ENCODE measurements at regions not wholly inside any gene's neighbourhood (a gene's known extent, or its start where the extent isn't known, plus 50 kb on each side); places are given as distances from the start of the nearest gene placed in this dataset.

GRCh38 chr12:111216387-111217159 lies 152.3 kb downstream of the PHETA1 start:
- DNase-seq = no peak
- no peak for FAIRE-seq
- WGBS, 3 donors = 78 to 83% (median 82%) methylated on average over 13 of the region's 13 CpGs

GRCh38 chr12:111215881-111216280 lies 153.0 kb downstream of the PHETA1 start:
- H3K4me3 ChIP-seq (ENCODE audit: low read depth in 1 of 3, low read length in 3 of 3) = no peak overlapping the region
- H3K27me3 ChIP-seq (ENCODE audit: control insufficient read depth in 3 of 3, insufficient read depth in 3 of 3, low read length in 3 of 3) = peaks cover 0 to 3% (median 0%) of the 10 kb centered on the region in 3 donors
- no peak for FAIRE-seq
- DNase-seq = no peak
- H3K4me1 ChIP-seq (ENCODE audit: control insufficient read depth in 3 of 3, insufficient read depth in 2 of 3, low read depth in 1 of 3, low read length in 2 of 3) = no peaks in the 10 kb centered on the region
- no peaks in the 10 kb centered on the region for H3K36me3 ChIP-seq (ENCODE audit: control insufficient read depth in 3 of 3, insufficient read depth in 2 of 3, low read depth in 1 of 3, low read length in 3 of 3)
- H3K27ac ChIP-seq (ENCODE audit: low read depth in 1 of 3, low read length in 2 of 3) = no peak overlapping the region
- no peaks in the 10 kb centered on the region for H3K9me3 ChIP-seq (ENCODE audit: control insufficient read depth in 2 of 2, insufficient read depth in 1 of 2, low read depth in 1 of 2, low read length in 1 of 2)
- 83 to 89% (median 85%) methylated on average over 12 of the region's 12 CpGs for WGBS, 3 donors

More at GRCh38 chr12:111216387-111217159, 152.3 kb downstream of the PHETA1 start:
- H3K4me3 ChIP-seq (ENCODE audit: low read depth in 1 of 3, low read length in 3 of 3) = no peak overlapping the region
- H3K36me3 ChIP-seq (ENCODE audit: control insufficient read depth in 3 of 3, insufficient read depth in 2 of 3, low read depth in 1 of 3, low read length in 3 of 3) = no peaks in the 10 kb centered on the region
- no peak overlapping the region for H3K27ac ChIP-seq (ENCODE audit: low read depth in 1 of 3, low read length in 2 of 3)
- peaks cover 0 to 3% (median 0%) of the 10 kb centered on the region in 3 donors for H3K27me3 ChIP-seq (ENCODE audit: control insufficient read depth in 3 of 3, insufficient read depth in 3 of 3, low read length in 3 of 3)
- no peaks in the 10 kb centered on the region for H3K4me1 ChIP-seq (ENCODE audit: control insufficient read depth in 3 of 3, insufficient read depth in 2 of 3, low read depth in 1 of 3, low read length in 2 of 3)
- H3K9me3 ChIP-seq (ENCODE audit: control insufficient read depth in 2 of 2, insufficient read depth in 1 of 2, low read depth in 1 of 2, low read length in 1 of 2) = no peaks in the 10 kb centered on the region

GRCh38 chr12:111214401-111214800 lies 154.5 kb downstream of the PHETA1 start:
- FAIRE-seq = no peak
- H3K36me3 ChIP-seq (ENCODE audit: control insufficient read depth in 3 of 3, insufficient read depth in 2 of 3, low read depth in 1 of 3, low read length in 3 of 3) = no peaks in the 10 kb centered on the region

GRCh38 chr12:111213561-111213960 lies 155.3 kb downstream of the PHETA1 start:
- H3K9me3 ChIP-seq (ENCODE audit: control insufficient read depth in 2 of 2, insufficient read depth in 1 of 2, low read depth in 1 of 2, low read length in 1 of 2) = no peaks in the 10 kb centered on the region
- H3K4me1 ChIP-seq (ENCODE audit: control insufficient read depth in 3 of 3, insufficient read depth in 2 of 3, low read depth in 1 of 3, low read length in 2 of 3) = no peaks in the 10 kb centered on the region
- no peak overlapping the region for H3K4me3 ChIP-seq (ENCODE audit: low read depth in 1 of 3, low read length in 3 of 3)
- peaks cover 0 to 3% (median 0%) of the 10 kb centered on the region in 3 donors for H3K27me3 ChIP-seq (ENCODE audit: control insufficient read depth in 3 of 3, insufficient read depth in 3 of 3, low read length in 3 of 3)
- WGBS, 3 donors = 81 to 89% (median 87%) methylated on average over 5 of the region's 5 CpGs
- FAIRE-seq (no peak), DNase-seq (no peak)
- no peak overlapping the region for H3K27ac ChIP-seq (ENCODE audit: low read depth in 1 of 3, low read length in 2 of 3)
- no peaks in the 10 kb centered on the region for H3K36me3 ChIP-seq (ENCODE audit: control insufficient read depth in 3 of 3, insufficient read depth in 2 of 3, low read depth in 1 of 3, low read length in 3 of 3)

More at GRCh38 chr12:111214401-111214800, 154.5 kb downstream of the PHETA1 start:
- 70 to 80% (median 76%) methylated on average over 16 of the region's 16 CpGs for WGBS, 3 donors
- Histone ChIP-seq H3K4me3 (ENCODE audit: low read depth in 1 of 3, low read length in 3 of 3) (no peak overlapping the region), H3K27me3 (ENCODE audit: control insufficient read depth in 3 of 3, insufficient read depth in 3 of 3, low read length in 3 of 3) (peaks cover 0 to 3% (median 0%) of the 10 kb centered on the region in 3 donors), H3K9me3 (ENCODE audit: control insufficient read depth in 2 of 2, insufficient read depth in 1 of 2, low read depth in 1 of 2, low read length in 1 of 2) (no peaks in the 10 kb centered on the region), H3K27ac (ENCODE audit: low read depth in 1 of 3, low read length in 2 of 3) (no peak overlapping the region), H3K4me1 (ENCODE audit: control insufficient read depth in 3 of 3, insufficient read depth in 2 of 3, low read depth in 1 of 3, low read length in 2 of 3) (no peaks in the 10 kb centered on the region)
- DNase-seq = no peak

- Histone ChIP-seq H3K27me3 (ENCODE audit: control insufficient read depth in 3 of 3, insufficient read depth in 3 of 3, low read length in 3 of 3) (peaks cover 0 to 3% (median 0%) of the 10 kb centered on the region in 3 donors), H3K9me3 (ENCODE audit: control insufficient read depth in 2 of 2, insufficient read depth in 1 of 2, low read depth in 1 of 2, low read length in 1 of 2) (no peaks in the 10 kb centered on the region), H3K27ac (ENCODE audit: low read depth in 1 of 3, low read length in 2 of 3) (no peak overlapping the region), H3K36me3 (ENCODE audit: control insufficient read depth in 3 of 3, insufficient read depth in 2 of 3, low read depth in 1 of 3, low read length in 3 of 3) (no peaks in the 10 kb centered on the region), H3K4me3 (ENCODE audit: low read depth in 1 of 3, low read length in 3 of 3) (no peak overlapping the region), H3K4me1 (ENCODE audit: control insufficient read depth in 3 of 3, insufficient read depth in 2 of 3, low read depth in 1 of 3, low read length in 2 of 3) (no peaks in the 10 kb centered on the region)
- no peak for DNase-seq
- FAIRE-seq = no peak
- WGBS, 3 donors = 76 to 83% (median 80%) methylated on average over 12 of the region's 12 CpGs
These were observed 156.0 kb downstream of the PHETA1 start for GRCh38 chr12:111212814-111213456.

GRCh38 chr12:111211910-111212757 lies 156.8 kb downstream of the PHETA1 start:
- H3K27ac ChIP-seq (ENCODE audit: low read depth in 1 of 3, low read length in 2 of 3) = no peak overlapping the region
- H3K27me3 ChIP-seq (ENCODE audit: control insufficient read depth in 3 of 3, insufficient read depth in 3 of 3, low read length in 3 of 3) = peaks cover 0 to 3% (median 0%) of the 10 kb centered on the region in 3 donors
- no peak overlapping the region for H3K4me3 ChIP-seq (ENCODE audit: low read depth in 1 of 3, low read length in 3 of 3)
- 48 to 59% (median 50%) methylated on average over 7 of the region's 7 CpGs for WGBS, 3 donors
- H3K36me3 ChIP-seq (ENCODE audit: control insufficient read depth in 3 of 3, insufficient read depth in 2 of 3, low read depth in 1 of 3, low read length in 3 of 3) = no peaks in the 10 kb centered on the region
- no peaks in the 10 kb centered on the region for H3K9me3 ChIP-seq (ENCODE audit: control insufficient read depth in 2 of 2, insufficient read depth in 1 of 2, low read depth in 1 of 2, low read length in 1 of 2)
- no peaks in the 10 kb centered on the region for H3K4me1 ChIP-seq (ENCODE audit: control insufficient read depth in 3 of 3, insufficient read depth in 2 of 3, low read depth in 1 of 3, low read length in 2 of 3)
- FAIRE-seq = no peak
- no peak for DNase-seq

- no peak overlapping the region for H3K27ac ChIP-seq (ENCODE audit: low read depth in 1 of 3, low read length in 2 of 3)
- H3K4me1 ChIP-seq (ENCODE audit: control insufficient read depth in 3 of 3, insufficient read depth in 2 of 3, low read depth in 1 of 3, low read length in 2 of 3) = no peaks in the 10 kb centered on the region
- no peaks in the 10 kb centered on the region for H3K9me3 ChIP-seq (ENCODE audit: control insufficient read depth in 2 of 2, insufficient read depth in 1 of 2, low read depth in 1 of 2, low read length in 1 of 2)
- H3K27me3 ChIP-seq (ENCODE audit: control insufficient read depth in 3 of 3, insufficient read depth in 3 of 3, low read length in 3 of 3) = peaks cover 0 to 1% (median 0%) of the 10 kb centered on the region in 3 donors
- H3K36me3 ChIP-seq (ENCODE audit: control insufficient read depth in 3 of 3, insufficient read depth in 2 of 3, low read depth in 1 of 3, low read length in 3 of 3) = no peaks in the 10 kb centered on the region
- no peak overlapping the region for H3K4me3 ChIP-seq (ENCODE audit: low read depth in 1 of 3, low read length in 3 of 3)
- 70 to 81% (median 75%) methylated on average over 4 of the region's 4 CpGs for WGBS, 3 donors
- FAIRE-seq (no peak), DNase-seq (no peak)
These were observed 159.1 kb downstream of the PHETA1 start for GRCh38 chr12:111209811-111210210.

- Histone ChIP-seq H3K4me1 (ENCODE audit: control insufficient read depth in 3 of 3, insufficient read depth in 2 of 3, low read depth in 1 of 3, low read length in 2 of 3) (no peaks in the 10 kb centered on the region), H3K27me3 (ENCODE audit: control insufficient read depth in 3 of 3, insufficient read depth in 3 of 3, low read length in 3 of 3) (peaks cover 0 to 1% (median 0%) of the 10 kb centered on the region in 3 donors), H3K4me3 (ENCODE audit: low read depth in 1 of 3, low read length in 3 of 3) (no peak overlapping the region), H3K9me3 (ENCODE audit: control insufficient read depth in 2 of 2, insufficient read depth in 1 of 2, low read depth in 1 of 2, low read length in 1 of 2) (no peaks in the 10 kb centered on the region), H3K36me3 (ENCODE audit: control insufficient read depth in 3 of 3, insufficient read depth in 2 of 3, low read depth in 1 of 3, low read length in 3 of 3) (no peaks in the 10 kb centered on the region), H3K27ac (ENCODE audit: low read depth in 1 of 3, low read length in 2 of 3) (no peak overlapping the region)
- WGBS, 3 donors = 50 to 56% (median 54%) methylated on average over 3 of the region's 3 CpGs
- DNase-seq (no peak), FAIRE-seq (no peak)
These were observed 161.1 kb downstream of the PHETA1 start for GRCh38 chr12:111207761-111208160.

Data from small intestine (tissue), 7 donors.